ENCODE measurements at regions not wholly inside any gene's neighbourhood (a gene's known extent, or its start where the extent isn't known, plus 50 kb on each side); places are given as distances from the start of the nearest gene placed in this dataset.

GRCh38 chr10:90530521-90530920 is 327.3 kb downstream of the HTR7 start:
- no peak for DNase-seq

- no peak for DNase-seq
These were observed 300.5 kb downstream of the HTR7 start for GRCh38 chr10:90557385-90557784.

- DNase-seq = no peak
These were observed 297.5 kb downstream of the HTR7 start for GRCh38 chr10:90560331-90560730.

GRCh38 chr10:90561666-90562065 is 296.2 kb downstream of the HTR7 start:
- DNase-seq = no peak

GRCh38 chr10:90571481-90572258 is 286.2 kb downstream of the HTR7 start:
- no peak for DNase-seq

- no peak for DNase-seq
These were observed 282.7 kb downstream of the HTR7 start for GRCh38 chr10:90575125-90575524.

- no peak for DNase-seq
These were observed 280.3 kb downstream of the HTR7 start for GRCh38 chr10:90577569-90577968.

GRCh38 chr10:90579602-90580242 is 278.1 kb downstream of the HTR7 start:
- no peak for DNase-seq

- no peak for DNase-seq
These were observed 274.4 kb downstream of the HTR7 start for GRCh38 chr10:90583416-90583815.

GRCh38 chr10:90587081-90587491 is 270.8 kb downstream of the HTR7 start:
- no peak for DNase-seq

- no peak for DNase-seq
These were observed 270.3 kb downstream of the HTR7 start for GRCh38 chr10:90587561-90587960.

- DNase-seq = no peak
These were observed 269.6 kb downstream of the HTR7 start for GRCh38 chr10:90588222-90588621.

GRCh38 chr10:90589825-90590224 is 268.0 kb downstream of the HTR7 start:
- no peak for DNase-seq

GRCh38 chr10:90591629-90592028 is 266.2 kb downstream of the HTR7 start:
- DNase-seq = no peak

- DNase-seq = peak; percentile 53
These were observed 265.1 kb downstream of the HTR7 start for GRCh38 chr10:90592638-90593302.

GRCh38 chr10:90598513-90598912 is 259.3 kb downstream of the HTR7 start:
- DNase-seq = no peak

GRCh38 chr10:90602862-90603610 is 254.8 kb downstream of the HTR7 start:
- no peak for DNase-seq

GRCh38 chr10:90604636-90605035 is 253.2 kb downstream of the HTR7 start:
- no peak for DNase-seq

GRCh38 chr10:90605506-90605905 is 252.3 kb downstream of the HTR7 start:
- no peak for DNase-seq

- no peak for DNase-seq
These were observed 245.6 kb downstream of the HTR7 start for GRCh38 chr10:90612276-90612675.

GRCh38 chr10:90614631-90615030 is 243.2 kb downstream of the HTR7 start:
- no peak for DNase-seq

- DNase-seq = peak; percentile 8
These were observed 236.3 kb downstream of the HTR7 start for GRCh38 chr10:90621577-90621976.

- no peak for DNase-seq
These were observed 222.6 kb downstream of the HTR7 start for GRCh38 chr10:90635111-90635765.
